MM.1S (cell line): ENCODE measurements at regions not wholly inside any gene's neighbourhood (a gene's known extent, or its start where the extent isn't known, plus 50 kb on each side); places are given as distances from the start of the nearest gene placed in this dataset.

Experiments used
- CTCF ChIP-seq: fragments of 300-600 bp; sonication (generic); IDR thresholded peaks from 2 replicates; pipeline ENCODE4 v1.5.1; 2016; ENCODE audit warnings: antibody characterized with exemption, low read length, mixed read lengths
- EZH2 ChIP-seq: fragments of 300-600 bp; sonication (generic); optimal IDR thresholded peaks from 2 replicates; pipeline ENCODE3; 2017; ENCODE audit warnings: low read depth, mild to moderate bottlenecking, antibody characterized with exemption, low read length, mixed read lengths

- TF ChIP-seq CTCF (no peak), EZH2 (no peak)
Measured at GRCh38 chr2:185239491-185239890, 499.1 kb upstream of the FSIP2 start.
